ENCODE measurements at regions not wholly inside any gene's neighbourhood (a gene's known extent, or its start where the extent isn't known, plus 50 kb on each side); places are given as distances from the start of the nearest gene placed in this dataset.

- WGBS, 2 donors (ENCODE audit: low coverage in 1 of 2), result 93 to 100% methylated on average over 3 to 5 of the region's 5 CpGs
- H3K27ac ChIP-seq, result no peak overlapping the region
- no peak overlapping the region for H3K4me3 ChIP-seq
- H3K27me3 ChIP-seq, result no peaks in the 10 kb centered on the region
- no peak for ATAC-seq
- H3K9me3 ChIP-seq, result no peaks in the 10 kb centered on the region
- H3K4me1 ChIP-seq, result no peaks in the 10 kb centered on the region
- no peak for TF ChIP-seq EP300 (IDR thresholded peaks at IDR 0.05)
- no peak for TF ChIP-seq POLR2A (IDR thresholded peaks at IDR 0.05)
- no peak for TF ChIP-seq POLR2AphosphoS5 (IDR thresholded peaks at IDR 0.05)
- no peak for TF ChIP-seq CTCF (IDR thresholded peaks at IDR 0.05)
- no peaks in the 10 kb centered on the region for H3K36me3 ChIP-seq
Observed at GRCh38 chr20:10917826-10918225, 244.0 kb upstream of the JAG1 start.

- peak overlapping the region in 1 of 4 donors; percentile 42 for H3K27ac ChIP-seq
- no peak overlapping the region for H3K4me3 ChIP-seq
- H3K9me3 ChIP-seq, result no peaks in the 10 kb centered on the region
- H3K27me3 ChIP-seq, result no peaks in the 10 kb centered on the region
- no peak for TF ChIP-seq POLR2AphosphoS5 (IDR thresholded peaks at IDR 0.05)
- TF ChIP-seq EP300 (IDR thresholded peaks at IDR 0.05), result no peak
- TF ChIP-seq POLR2A (IDR thresholded peaks at IDR 0.05), result no peak
- TF ChIP-seq CTCF (IDR thresholded peaks at IDR 0.05), result no peak
- 33 to 41% methylated on average over 3 to 5 of the region's 6 CpGs for WGBS, 2 donors (ENCODE audit: low coverage in 1 of 2)
- peak; percentile 60 for ATAC-seq
- no peaks in the 10 kb centered on the region for H3K4me1 ChIP-seq
- H3K36me3 ChIP-seq, result no peaks in the 10 kb centered on the region
Observed at GRCh38 chr20:10919396-10920140, 245.8 kb upstream of the JAG1 start.

- ATAC-seq, result no peak
- Histone ChIP-seq H3K4me1 (no peaks in the 10 kb centered on the region), H3K4me3 (no peak overlapping the region), H3K27ac (peak overlapping the region in 1 of 4 donors; percentile 42), H3K9me3 (no peaks in the 10 kb centered on the region), H3K27me3 (no peaks in the 10 kb centered on the region), H3K36me3 (no peaks in the 10 kb centered on the region)
- no peak for TF ChIP-seq POLR2A (IDR thresholded peaks at IDR 0.05)
- no peak for TF ChIP-seq EP300 (IDR thresholded peaks at IDR 0.05)
- no peak for TF ChIP-seq CTCF (IDR thresholded peaks at IDR 0.05)
- no peak for TF ChIP-seq POLR2AphosphoS5 (IDR thresholded peaks at IDR 0.05)
- 60 to 64% methylated on average over 1 to 2 of the region's 2 CpGs for WGBS, 2 donors (ENCODE audit: low coverage in 1 of 2)
Observed at GRCh38 chr20:10920396-10920795, 246.6 kb upstream of the JAG1 start.

GRCh38 chr20:10921491-10922010, 247.8 kb upstream of the JAG1 start:
- no peak overlapping the region for H3K27ac ChIP-seq
- WGBS, 2 donors (ENCODE audit: low coverage in 1 of 2), result 93 to 98% methylated on average over 2 of the region's 2 CpGs
- no peaks in the 10 kb centered on the region for H3K4me1 ChIP-seq
- no peaks in the 10 kb centered on the region for H3K9me3 ChIP-seq
- ATAC-seq, result no peak
- H3K27me3 ChIP-seq, result no peaks in the 10 kb centered on the region
- no peak overlapping the region for H3K4me3 ChIP-seq
- H3K36me3 ChIP-seq, result no peaks in the 10 kb centered on the region
- TF ChIP-seq POLR2A (IDR thresholded peaks at IDR 0.05) (no peak), EP300 (IDR thresholded peaks at IDR 0.05) (no peak), POLR2AphosphoS5 (IDR thresholded peaks at IDR 0.05) (no peak), CTCF (IDR thresholded peaks at IDR 0.05) (no peak)

- Histone ChIP-seq H3K4me3 (no peak overlapping the region), H3K9me3 (no peaks in the 10 kb centered on the region), H3K4me1 (no peaks in the 10 kb centered on the region), H3K27ac (no peak overlapping the region), H3K36me3 (no peaks in the 10 kb centered on the region), H3K27me3 (no peaks in the 10 kb centered on the region)
- TF ChIP-seq EP300 (IDR thresholded peaks at IDR 0.05) (no peak), CTCF (IDR thresholded peaks at IDR 0.05) (no peak), POLR2A (IDR thresholded peaks at IDR 0.05) (no peak), POLR2AphosphoS5 (IDR thresholded peaks at IDR 0.05) (no peak)
- WGBS, 2 donors (ENCODE audit: low coverage in 1 of 2), result 38 to 53% methylated on average over 1 of the region's 1 CpG
- no peak for ATAC-seq
Observed at GRCh38 chr20:10922506-10922905, 248.7 kb upstream of the JAG1 start.
